Right cardiac atrium (tissue), 5 donors: ENCODE measurements at regions not wholly inside any gene's neighbourhood (a gene's known extent, or its start where the extent isn't known, plus 50 kb on each side); places are given as distances from the start of the nearest gene placed in this dataset.

Experiments
- ATAC-seq, 2 donors: fragments of 200-7000 bp; cut with Tn5 transposase; one replicate each; pipeline versions ENCODE4 v1.8.0 to v1.9.1; 2020; ENCODE audit warnings: moderate library complexity in 2 of 2, mild to moderate bottlenecking in 1 of 2
- DNase-seq, 3 donors: peaks; one replicate each; pipeline ENCODE4 v3.0.0-alpha.2; 2020
- H3K27ac ChIP-seq: one replicate; pipeline ENCODE4 v1.5.1; 2013; ENCODE audit warnings: mild to moderate bottlenecking, low read length, control low read depth, moderate library complexity
- H3K27me3 ChIP-seq: one replicate; pipeline ENCODE4 v1.6.1; 2013; ENCODE audit not compliant: control insufficient read depth, insufficient read depth
- H3K4me1 ChIP-seq: one replicate; pipeline ENCODE4 v1.6.1; 2013; ENCODE audit warnings: low read length; ENCODE audit not compliant: control insufficient read depth, insufficient read depth
- H3K4me3 ChIP-seq: one replicate; pipeline ENCODE4 v1.5.1; 2013; ENCODE audit warnings: low read length, control low read depth
- H3K9me3 ChIP-seq: one replicate; pipeline ENCODE4 v1.6.1; 2013; ENCODE audit warnings: low read length; ENCODE audit not compliant: control insufficient read depth
- WGBS: extraction: QIAGEN DNeasy Blood & Tissue Kit; methylation state at CpG from one replicate; pipeline ENCODE4 v1.1.7; 2013; 5-methylcytosine and 5-hydroxymethylcytosine counted together
- intact Hi-C, 4 donors: fragments of 100-400 bp; cut with DNase I; formaldehyde crosslinking; loops; one replicate each; pipeline versions ENCODE4 v1.11.0 to v1.14.0; 2022 to 2023
- donor health status: healthy with polysubstance abuse.
- donor health status: DM: no; HTN: yes; CAD: no.
- donor health status: DM: no; HTN: no; CAD: no.
- donor health status: DM: no; HTN: yes; CAD: no; lungs with severe emphysema.
- donor health status: DM: yes; HTN: yes; CAD: no.

- DNase-seq (no peak), ATAC-seq (no peak)
- intact Hi-C loops: no loop called here
- H3K27me3 ChIP-seq: no peaks in the 10 kb centered on the region
- 65% methylated on average over 3 of the region's 3 CpGs for WGBS
- no peak overlapping the region for H3K27ac ChIP-seq
- H3K4me1 ChIP-seq: peaks cover 10% of the 10 kb centered on the region
- no peak overlapping the region for H3K4me3 ChIP-seq
- no peaks in the 10 kb centered on the region for H3K9me3 ChIP-seq
These were observed 457.4 kb downstream of the SHQ1 start for GRCh38 chr3:72390841-72391240.

DNA sequence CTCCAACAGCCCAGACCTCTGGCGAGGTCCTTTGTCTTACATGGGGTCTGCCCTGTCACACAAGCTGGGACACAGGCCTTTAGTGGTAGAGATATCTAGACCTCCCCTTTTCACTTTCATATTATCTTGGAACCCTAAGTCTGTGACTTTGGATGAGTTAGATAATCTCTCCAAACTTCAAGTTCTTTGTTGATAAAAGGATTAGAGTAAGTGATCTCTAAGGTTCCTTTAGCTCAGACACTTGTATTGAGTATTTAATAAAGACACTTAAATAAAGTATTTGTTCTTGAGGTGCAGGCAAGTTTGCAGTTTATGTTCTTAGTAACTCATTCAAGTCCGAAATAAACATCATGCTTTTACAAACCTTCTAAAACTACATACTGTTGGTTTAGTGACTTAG is 459.6 kb downstream of the SHQ1 start:
- Histone ChIP-seq H3K27ac (no peak overlapping the region), H3K4me1 (peaks cover 11% of the 10 kb centered on the region), H3K27me3 (no peaks in the 10 kb centered on the region), H3K4me3 (no peak overlapping the region), H3K9me3 (no peaks in the 10 kb centered on the region)
- no peak for DNase-seq
- ATAC-seq: no peak
- intact Hi-C loops: no loop called here
- 95% methylated on average over 2 of the region's 2 CpGs for WGBS

- 87% methylated on average over 4 of the region's 4 CpGs for WGBS
- H3K27me3 ChIP-seq: no peaks in the 10 kb centered on the region
- no peak for ATAC-seq
- H3K27ac ChIP-seq: no peak overlapping the region
- H3K4me1 ChIP-seq: peaks cover 12% of the 10 kb centered on the region
- DNase-seq: peak in 1 of 3 donors; percentile 28
- H3K9me3 ChIP-seq: no peaks in the 10 kb centered on the region
- H3K4me3 ChIP-seq: no peak overlapping the region
- intact Hi-C loops: no loop called here
These were observed 460.1 kb downstream of the SHQ1 start for GRCh38 chr3:72388117-72388516.

DNA sequence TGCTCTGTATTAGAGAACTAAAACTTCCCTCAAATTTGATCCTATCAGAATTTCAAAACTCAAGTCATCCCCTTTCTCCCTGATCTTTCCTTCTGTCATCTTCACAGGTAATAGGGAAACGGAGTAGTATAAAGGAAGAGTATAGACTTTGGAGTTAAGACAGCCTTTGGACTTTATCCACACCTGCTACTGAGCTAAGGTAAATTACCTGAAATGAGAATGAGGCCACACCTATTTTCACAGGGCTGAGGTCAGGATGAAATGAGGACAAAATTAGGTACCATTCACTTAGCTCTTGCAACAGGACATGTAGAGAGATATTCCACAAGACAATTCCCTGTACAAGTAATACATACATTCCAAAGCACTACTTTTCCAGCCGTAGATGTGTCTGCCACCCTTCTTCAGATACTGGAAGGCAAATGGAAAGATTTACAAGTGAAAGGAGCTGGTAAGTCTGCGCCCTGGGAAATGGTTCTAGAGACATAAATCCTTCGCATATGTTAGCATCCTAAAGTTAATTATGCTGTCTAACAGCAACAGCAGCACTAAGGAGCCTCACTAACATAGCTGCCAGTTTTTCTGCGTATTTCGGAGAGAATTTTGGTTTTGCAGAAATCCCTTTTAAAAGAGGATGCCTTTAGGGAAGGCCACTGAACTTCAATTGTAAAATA is 461.8 kb downstream of the SHQ1 start:
- H3K27ac ChIP-seq: no peak overlapping the region
- H3K9me3 ChIP-seq: no peaks in the 10 kb centered on the region
- intact Hi-C loops: no loop called here
- no peaks in the 10 kb centered on the region for H3K27me3 ChIP-seq
- DNase-seq: no peak
- no peak overlapping the region for H3K4me3 ChIP-seq
- H3K4me1 ChIP-seq: peaks cover 10% of the 10 kb centered on the region
- no peak for ATAC-seq
- WGBS: 95% methylated on average over 6 of the region's 6 CpGs

- Histone ChIP-seq H3K9me3 (no peaks in the 10 kb centered on the region), H3K27me3 (no peaks in the 10 kb centered on the region), H3K27ac (no peak overlapping the region), H3K4me1 (peaks cover 12% of the 10 kb centered on the region), H3K4me3 (no peak overlapping the region)
- intact Hi-C loops: no loop called here
- DNase-seq (no peak), ATAC-seq (no peak)
- 94% methylated on average over 3 of the region's 3 CpGs for WGBS
These were observed 463.1 kb downstream of the SHQ1 start for GRCh38 chr3:72385167-72385566.

- no peak overlapping the region for H3K27ac ChIP-seq
- ATAC-seq (no peak), DNase-seq (no peak)
- H3K4me3 ChIP-seq: no peak overlapping the region
- WGBS: 52% methylated on average over 5 of the region's 5 CpGs
- no peaks in the 10 kb centered on the region for H3K27me3 ChIP-seq
- peaks cover 12% of the 10 kb centered on the region for H3K4me1 ChIP-seq
- no peaks in the 10 kb centered on the region for H3K9me3 ChIP-seq
- intact Hi-C loops: no loop called here
These were observed 463.6 kb downstream of the SHQ1 start for GRCh38 chr3:72384602-72385001.

DNA sequence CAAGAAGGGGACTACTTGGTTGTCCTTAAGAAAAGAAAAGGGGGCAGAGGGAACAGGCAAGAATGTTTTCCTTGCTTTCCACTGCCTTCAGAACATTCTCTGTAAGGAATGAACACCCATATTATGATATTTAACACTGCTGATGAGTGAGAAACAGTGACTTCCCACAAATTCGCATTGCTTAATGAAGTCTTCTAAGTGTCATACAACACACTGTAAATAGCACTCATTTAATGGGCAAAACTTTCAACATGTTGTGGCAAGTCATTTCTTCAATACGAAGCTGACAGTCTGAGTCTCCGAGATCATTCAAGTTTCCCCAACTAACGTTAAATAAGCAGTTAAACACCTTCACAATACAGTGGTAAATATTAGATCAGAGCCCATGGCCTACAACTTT is 464.4 kb downstream of the SHQ1 start:
- intact Hi-C loops: no loop called here
- H3K9me3 ChIP-seq: no peaks in the 10 kb centered on the region
- 88% methylated on average over 4 of the region's 4 CpGs for WGBS
- peaks cover 12% of the 10 kb centered on the region for H3K4me1 ChIP-seq
- DNase-seq (no peak), ATAC-seq (no peak)
- H3K27me3 ChIP-seq: no peaks in the 10 kb centered on the region
- H3K4me3 ChIP-seq: no peak overlapping the region
- H3K27ac ChIP-seq: no peak overlapping the region

DNA sequence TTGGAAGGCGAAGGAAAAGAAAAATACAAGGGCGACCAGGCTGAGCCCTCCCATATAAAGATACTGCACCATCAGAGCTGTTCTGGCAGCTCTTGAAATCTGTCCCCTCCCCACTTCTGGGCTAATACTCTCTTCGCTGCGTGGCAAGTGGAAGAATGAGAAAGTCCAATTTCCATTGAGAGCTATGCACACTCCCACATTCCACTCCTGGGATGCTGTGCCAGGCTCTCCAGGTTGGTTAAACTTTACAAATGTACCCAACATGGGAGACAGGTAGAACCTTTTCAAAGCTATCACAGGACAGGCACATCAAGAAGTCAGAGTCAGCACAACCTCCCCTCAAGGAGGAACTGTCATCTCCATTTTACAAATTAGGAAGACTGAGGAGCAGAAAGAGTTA is 465.0 kb downstream of the SHQ1 start:
- H3K4me1 ChIP-seq: peaks cover 10% of the 10 kb centered on the region
- no peaks in the 10 kb centered on the region for H3K9me3 ChIP-seq
- H3K27me3 ChIP-seq: no peaks in the 10 kb centered on the region
- 97% methylated on average over 4 of the region's 4 CpGs for WGBS
- DNase-seq (no peak), ATAC-seq (no peak)
- H3K4me3 ChIP-seq: no peak overlapping the region
- H3K27ac ChIP-seq: no peak overlapping the region
- intact Hi-C loops: no loop called here

- 76% methylated on average over 4 of the region's 4 CpGs for WGBS
- H3K27ac ChIP-seq: no peak overlapping the region
- no peaks in the 10 kb centered on the region for H3K9me3 ChIP-seq
- H3K4me1 ChIP-seq: peaks cover 10% of the 10 kb centered on the region
- no peak overlapping the region for H3K4me3 ChIP-seq
- intact Hi-C loops: no loop called here
- H3K27me3 ChIP-seq: no peaks in the 10 kb centered on the region
- no peak for ATAC-seq
- DNase-seq: no peak
These were observed 465.8 kb downstream of the SHQ1 start for GRCh38 chr3:72382460-72382859.

- intact Hi-C loops: no loop called here
- peaks cover 10% of the 10 kb centered on the region for H3K4me1 ChIP-seq
- H3K9me3 ChIP-seq: no peaks in the 10 kb centered on the region
- H3K27me3 ChIP-seq: no peaks in the 10 kb centered on the region
- no peak overlapping the region for H3K4me3 ChIP-seq
- no peak for ATAC-seq
- no peak overlapping the region for H3K27ac ChIP-seq
- WGBS: 92% methylated on average over 6 of the region's 6 CpGs
- DNase-seq: no peak
These were observed 466.7 kb downstream of the SHQ1 start for GRCh38 chr3:72381584-72381983.

DNA sequence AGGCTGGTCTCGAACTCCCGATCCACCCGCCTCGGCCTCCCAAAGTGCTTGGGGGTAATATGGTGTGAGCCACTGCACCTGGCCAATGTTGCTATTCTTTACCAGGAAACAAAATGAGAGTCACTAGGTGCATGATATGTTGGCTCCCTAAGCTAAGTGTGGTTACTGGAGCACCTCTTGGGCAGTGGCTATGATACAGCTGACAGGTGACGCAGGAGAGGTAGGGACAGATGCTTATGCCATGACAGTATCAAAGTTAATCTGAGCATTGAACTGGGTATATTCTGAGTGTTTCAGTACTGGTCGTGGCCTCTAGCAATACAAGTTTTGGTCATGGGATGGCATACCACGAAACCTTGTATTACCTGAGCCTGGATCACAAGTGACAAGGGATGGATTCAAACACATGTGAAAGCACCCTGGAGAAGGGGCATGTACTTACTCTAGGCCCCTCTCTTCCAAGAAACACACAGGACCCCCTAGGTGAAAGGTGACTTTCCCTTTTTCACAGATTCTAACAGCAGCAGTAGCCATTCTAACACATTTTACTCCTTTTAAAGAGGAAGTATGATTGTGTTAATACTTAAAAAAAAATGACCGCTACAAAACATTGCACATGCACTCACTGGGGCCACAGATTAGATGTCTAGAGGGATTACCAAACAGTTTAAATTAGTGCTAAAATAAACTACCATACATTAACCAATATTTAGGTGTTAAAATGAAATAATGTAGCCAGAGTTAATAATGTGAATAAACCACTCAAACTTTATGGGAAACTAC is 467.3 kb downstream of the SHQ1 start:
- peaks cover 10% of the 10 kb centered on the region for H3K4me1 ChIP-seq
- no peaks in the 10 kb centered on the region for H3K27me3 ChIP-seq
- no peak overlapping the region for H3K4me3 ChIP-seq
- DNase-seq (no peak), ATAC-seq (no peak)
- intact Hi-C loops: no loop called here
- H3K9me3 ChIP-seq: no peaks in the 10 kb centered on the region
- H3K27ac ChIP-seq: no peak overlapping the region
- WGBS: 95% methylated on average over 8 of the region's 8 CpGs
